ENCODE measurements at regions not wholly inside any gene's neighbourhood (a gene's known extent, or its start where the extent isn't known, plus 50 kb on each side); places are given as distances from the start of the nearest gene placed in this dataset.
A peak's percentile ranks its signal among the peaks of the same experiment; 100 is the strongest.

DNA sequence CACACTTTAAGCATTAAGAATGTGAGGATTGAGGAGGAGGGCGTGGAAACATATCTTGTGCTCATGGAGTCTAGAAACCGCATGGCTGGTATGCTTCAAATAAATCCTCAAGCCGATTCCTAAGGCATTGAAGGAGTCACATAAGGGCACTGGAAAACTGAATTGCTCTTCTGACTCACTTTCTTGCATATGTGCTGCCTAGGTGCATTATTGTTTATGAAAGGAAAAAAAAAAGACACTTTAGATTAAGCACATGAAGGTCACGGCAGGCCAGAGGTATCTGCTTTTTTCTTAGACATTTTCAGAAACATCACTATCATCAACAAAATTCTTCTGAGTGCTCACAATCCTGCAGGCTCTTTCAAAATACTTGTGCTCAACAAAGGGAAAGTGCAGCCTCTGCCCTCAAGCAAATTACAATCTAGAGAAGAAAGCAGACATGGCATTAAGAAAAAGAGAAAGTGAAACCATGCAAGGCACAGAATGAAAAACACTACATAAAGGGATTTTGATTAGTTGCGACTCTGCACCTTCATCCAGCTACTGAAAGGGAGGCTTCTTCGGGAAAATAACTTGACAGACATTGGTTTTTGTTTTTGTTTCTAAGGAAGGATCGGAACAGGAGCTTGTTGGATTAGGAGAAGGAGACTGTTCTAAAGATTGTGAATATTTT lies 2117.6 kb downstream of the MAT2B start:
- peak; percentile 14 for DNase-seq

DNA sequence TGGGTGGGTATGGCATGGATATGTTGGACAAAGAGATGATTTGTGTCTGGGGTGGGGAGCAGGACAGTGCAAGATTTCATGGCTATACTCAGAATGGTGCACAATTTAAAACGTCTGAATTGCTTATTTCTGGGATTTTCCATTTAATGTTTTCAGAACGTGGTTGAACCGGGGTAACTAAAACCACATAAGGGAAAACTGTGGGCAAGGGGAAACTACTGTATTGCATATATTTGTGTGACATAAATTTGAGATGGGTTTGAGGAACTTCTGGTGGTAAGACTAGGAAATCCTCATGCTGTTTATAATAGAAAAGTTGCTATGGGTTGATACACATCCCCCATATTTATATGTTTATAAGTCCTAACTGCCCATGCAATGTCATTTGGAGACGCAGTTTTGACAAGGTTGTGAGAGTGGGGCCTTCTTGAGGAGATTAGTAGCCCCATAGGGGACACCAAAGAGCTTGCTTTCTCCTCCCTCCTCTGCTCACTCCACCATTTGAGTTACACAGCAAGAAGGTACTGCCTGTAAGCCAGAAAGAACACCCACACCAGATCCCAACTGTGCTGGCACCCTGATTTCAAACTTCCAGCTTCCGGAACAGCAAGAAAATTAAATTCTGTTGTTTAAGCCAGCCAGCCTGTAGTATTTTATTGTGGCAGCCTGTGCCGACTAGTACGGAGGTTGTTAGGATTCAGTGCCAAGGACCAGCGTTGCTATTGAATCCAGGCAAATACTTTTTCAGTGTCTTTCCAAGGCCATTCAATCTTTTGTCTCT lies 2118.9 kb downstream of the MAT2B start:
- DNase-seq = no peak

DNA sequence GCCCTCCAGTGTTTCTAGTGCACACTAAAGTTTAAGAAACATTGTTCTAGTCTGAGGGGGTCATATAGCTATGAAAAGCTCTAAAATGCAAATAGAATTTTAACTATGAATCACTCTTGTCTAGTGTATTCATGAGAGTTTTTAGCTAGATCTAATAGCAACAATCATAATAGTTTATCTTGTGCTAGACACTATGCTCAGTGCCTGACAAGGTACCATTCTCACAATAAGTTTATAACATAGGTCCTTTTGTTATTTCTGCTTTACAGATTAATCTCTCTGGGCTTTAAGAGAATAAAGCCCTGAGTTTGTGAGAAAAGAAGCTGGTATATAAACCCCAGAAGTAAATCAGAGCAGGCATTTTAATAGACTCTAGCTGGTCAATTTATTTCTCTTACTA lies 2120.7 kb downstream of the MAT2B start:
- no peak for DNase-seq

DNA sequence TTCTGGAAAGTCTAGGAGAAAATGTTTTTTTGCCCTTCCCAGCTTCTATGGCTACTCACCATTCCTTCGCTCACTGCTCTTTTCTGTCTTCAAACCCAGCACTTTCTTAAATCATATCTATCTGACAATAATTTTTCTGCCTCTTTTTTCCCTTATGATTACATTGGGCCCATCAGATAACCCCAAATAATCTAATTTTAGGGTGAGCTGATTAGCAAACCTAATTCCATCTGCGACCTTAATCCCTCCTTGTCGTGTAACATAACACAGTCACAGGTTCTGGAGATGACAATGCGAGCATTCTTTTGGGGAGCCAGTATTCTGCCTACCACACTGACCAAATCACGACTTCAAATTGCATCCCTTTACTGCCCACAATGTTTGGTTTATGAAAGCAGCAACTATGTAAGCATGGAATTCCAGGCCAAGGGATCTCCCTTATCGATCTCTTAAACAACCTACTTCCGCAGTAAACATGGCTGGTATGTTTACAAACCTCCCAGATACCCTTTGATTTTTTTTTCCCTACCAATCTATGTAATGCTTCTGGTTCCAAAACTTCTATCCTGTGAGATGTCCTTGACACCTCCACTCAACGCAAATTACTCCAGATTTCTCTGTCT lies 2122.2 kb downstream of the MAT2B start:
- no peak for DNase-seq

DNA sequence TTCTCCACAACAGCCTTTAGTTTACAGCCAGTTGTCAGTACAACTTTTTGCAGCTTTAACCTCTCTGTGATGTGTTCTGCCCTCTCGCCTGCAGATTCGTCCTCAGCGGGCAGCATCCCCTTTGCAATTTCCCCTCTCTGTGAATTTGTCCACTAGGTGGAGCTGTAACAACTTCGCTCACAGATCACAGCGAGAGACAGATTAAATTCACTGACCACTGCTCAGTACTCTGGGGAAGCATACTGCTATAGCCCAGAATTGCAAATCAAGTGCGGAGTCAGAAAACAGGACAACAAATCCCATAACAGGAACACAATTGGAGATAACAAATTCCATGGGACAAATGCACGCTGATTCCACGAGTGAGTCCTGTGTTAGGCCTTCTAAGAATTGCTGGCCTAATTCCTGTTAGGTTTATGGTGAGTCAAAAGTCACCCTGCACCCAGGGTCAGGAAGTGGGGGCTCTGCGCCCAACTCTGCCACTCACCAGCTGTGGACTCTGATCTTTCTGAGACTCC lies 2124.9 kb downstream of the MAT2B start:
- DNase-seq = peak; percentile 78

DNA sequence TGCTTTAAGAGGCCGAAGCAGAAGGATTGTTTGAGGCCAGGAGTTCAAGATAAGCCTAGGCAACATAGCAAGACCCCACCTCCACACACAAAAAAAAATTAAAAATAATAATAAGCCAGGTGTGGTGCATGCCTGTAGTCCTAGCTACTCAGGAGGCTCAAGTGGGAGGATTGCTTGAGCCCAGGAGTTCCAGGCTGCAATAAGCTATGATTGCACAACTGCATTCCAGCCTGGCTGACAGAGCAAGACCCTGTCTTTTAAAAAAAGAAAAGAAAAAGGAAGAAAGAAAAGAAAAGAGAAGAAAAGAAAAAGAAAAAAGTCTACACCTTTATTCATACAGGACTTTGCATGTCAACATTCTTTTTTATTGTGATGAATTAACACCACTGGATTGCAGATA lies 2125.8 kb downstream of the MAT2B start:
- no peak for DNase-seq

DNA sequence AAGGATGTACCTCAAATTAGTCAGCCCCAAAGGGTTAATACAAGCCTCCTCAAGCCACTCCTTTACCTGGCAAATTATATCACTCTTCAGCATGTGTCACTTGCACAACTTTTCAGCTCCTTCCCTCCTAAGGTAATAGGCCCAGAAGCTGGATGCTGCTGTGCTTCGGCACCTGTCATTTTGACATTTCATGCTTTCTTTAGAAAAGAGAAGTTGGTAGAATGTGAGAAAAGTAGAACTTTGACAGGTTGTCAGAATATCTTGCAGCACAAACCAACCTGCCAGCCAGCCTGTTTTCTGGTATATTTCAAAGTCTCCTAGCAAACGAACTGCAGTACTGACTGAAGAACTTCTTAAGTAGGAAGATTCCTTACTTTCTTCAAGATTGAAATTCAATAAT lies 2136.9 kb downstream of the MAT2B start:
- no peak for DNase-seq

DNA sequence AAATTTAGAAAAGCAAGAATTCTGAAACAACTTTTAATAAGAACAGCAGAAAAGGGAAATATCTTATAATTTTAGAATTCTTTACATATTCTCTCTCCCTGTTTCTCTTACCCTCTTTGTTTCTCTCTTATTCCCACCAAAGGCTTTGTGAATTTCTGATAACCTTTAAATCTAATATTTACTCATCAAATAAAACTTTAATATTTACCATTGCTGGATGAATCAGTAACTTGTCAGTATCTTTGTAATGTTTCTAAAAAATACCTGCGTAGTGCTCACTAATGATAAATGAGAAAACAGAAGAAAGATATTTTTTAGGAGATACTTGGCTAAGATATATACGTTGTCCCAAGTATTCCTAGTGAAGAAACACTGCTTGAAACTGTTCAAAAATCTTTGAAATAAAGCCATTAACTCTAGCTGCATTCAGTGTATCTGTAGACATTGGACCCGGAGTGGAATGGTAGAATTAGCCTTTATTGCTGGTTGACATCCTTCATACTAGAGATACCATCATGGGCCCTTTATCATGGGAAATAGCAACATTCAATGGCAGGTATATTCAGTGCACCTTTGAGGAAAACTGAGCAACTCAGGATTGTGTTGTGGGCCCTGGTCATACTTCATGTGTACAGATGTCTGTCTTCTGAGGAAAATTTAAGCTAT lies 2160.4 kb downstream of the MAT2B start:
- no peak for DNase-seq

DNA sequence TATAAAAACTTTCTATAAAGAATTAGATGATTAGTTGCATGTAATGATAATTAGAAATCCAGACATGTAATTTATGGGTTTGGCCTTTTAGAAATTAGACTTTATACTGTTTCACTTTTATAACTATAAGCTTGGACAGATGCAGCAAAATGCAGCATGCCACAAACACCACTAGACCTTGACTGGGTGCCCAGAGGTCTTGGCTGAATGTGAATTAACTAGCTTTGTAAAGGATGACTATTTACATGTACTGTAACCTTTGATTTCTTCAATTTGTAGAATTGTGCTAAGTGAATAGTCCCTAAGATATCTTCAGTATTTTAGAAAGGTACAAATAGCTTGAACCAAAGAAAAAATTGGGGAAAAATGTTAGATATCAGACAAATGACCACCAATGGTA lies 2168.1 kb downstream of the MAT2B start:
- DNase-seq = no peak

DNA sequence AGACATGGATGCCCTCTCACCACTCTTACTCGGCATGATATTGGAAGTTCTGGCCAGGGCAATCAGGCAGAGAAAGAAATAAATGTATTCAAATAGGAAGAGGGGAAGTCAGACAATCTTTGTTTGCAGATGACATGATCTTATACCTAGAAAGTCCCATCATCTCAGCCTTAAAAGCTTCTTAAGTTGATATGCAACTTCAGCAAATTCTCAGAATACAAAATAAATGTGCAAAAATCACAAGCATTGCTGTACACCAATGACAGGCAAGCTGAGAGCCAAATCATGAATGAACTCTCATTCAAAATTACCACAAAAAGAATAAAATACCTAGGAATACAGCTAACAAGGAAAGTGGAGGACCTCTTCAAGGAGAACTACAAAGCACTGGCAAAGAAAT lies 2190.4 kb downstream of the MAT2B start:
- DNase-seq = no peak

DNA sequence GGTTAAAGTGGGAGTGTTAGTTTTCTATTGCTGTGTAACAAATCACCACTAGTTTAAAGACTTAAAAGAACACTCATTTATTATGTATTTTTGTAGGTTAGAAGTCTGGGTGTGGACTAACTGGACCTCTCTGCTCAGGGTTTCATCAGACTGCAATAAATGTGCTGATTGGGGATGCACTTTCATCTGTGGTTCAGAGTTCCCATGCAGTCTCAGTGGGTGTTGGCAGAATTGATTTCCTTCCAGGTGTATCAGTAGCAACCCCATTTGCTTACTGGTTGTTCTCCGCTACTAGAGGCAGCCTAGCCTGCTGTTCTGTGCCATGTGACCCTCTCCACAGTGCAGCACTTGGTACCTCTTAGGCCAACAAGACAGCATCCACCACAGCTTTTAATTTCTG lies 2200.5 kb downstream of the MAT2B start:
- no peak for DNase-seq

DNA sequence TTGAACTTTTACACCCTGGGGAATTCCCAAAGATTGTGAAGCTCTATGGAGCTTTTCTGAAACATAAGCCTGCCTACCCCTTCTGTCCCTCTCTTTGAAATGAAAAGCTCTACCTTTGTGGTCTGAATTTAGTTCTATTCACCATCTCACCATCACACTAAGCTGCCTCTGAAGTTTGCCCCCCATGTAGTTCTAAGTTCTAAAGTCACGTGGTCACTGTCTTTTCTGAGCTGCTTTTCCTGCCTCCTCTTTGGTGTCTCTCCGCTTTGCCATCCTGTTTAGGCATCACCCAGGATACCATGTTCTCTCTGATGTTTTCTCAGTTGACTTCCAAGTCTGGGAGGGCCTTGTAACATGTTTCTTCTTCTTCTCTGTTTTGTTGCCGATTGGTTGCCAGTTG lies 2206.6 kb downstream of the MAT2B start:
- DNase-seq = no peak

DNA sequence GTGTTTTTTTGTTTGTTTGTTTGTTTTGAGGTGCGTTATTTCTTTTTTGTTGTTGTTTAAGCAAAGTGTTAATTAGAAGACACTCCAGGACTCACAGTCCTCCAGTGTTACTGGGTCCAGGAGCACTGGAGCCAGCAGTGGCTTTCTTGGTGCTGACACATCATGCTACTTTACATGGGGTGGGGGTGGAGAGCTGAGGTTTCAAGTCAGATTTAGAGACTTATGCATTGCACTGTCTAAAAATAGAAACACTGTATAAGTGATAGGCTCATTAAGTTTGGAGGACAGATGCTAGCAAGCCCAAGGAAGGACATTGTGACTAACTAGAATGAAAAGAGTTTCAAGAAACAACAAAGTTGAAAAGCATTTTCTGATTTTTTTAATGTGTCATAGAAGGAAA lies 2209.2 kb downstream of the MAT2B start:
- no peak for DNase-seq

DNA sequence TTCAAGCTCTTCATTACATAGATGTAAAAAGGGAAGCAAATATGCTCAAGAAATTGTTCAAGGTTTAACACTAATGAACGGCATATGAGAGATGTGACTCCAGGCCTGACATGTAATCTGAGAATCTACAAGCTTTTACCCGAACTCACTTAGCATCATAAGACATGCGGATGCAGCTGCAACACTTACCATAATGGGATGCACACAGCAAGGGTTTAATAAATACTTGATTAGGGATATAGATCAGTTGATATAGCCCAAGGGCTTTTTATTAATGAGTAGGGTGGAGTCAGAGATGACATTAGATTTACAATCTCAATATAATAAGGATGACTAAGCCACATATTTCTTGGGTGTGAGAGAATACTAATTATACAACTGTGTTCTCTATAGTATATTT lies 2215.5 kb downstream of the MAT2B start:
- DNase-seq = no peak

DNA sequence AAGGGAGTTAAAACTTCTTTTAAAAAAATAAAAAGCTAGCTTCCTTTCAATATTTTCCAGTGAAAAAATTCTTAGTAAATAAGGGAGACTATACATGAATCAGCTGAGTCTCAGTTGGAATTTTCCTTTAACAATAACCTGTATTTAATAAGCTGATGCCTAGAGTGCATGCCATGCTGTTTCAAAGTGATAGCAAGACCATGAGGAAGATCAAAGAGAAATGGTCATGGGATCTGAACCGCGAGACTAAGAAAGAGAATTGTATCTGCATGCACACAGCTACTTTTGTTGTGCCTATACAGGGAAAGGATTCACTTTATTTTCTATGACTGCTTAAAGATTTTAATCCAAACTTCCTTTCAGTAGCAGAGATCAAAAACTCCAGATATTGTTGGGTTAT lies 2217.0 kb downstream of the MAT2B start:
- no peak for DNase-seq

DNA sequence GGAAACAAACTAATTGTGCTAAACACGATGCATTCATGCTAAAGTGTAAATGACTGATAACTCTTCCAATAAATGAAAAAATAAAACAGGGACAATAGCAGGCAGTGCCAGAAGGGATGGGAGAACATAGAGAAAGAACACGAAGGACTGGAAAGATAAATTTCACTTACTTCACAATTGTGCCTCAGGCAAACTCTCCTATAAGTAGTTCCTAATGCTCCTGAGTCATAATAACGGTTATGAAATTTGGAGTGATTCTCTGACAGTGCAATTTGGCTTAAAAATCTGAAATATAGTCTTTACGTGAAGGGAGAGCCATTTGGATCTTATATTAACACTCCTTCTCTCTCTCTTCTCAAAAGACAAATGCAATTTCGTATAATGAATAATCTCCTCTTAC lies 2218.5 kb downstream of the MAT2B start:
- no peak for DNase-seq

DNA sequence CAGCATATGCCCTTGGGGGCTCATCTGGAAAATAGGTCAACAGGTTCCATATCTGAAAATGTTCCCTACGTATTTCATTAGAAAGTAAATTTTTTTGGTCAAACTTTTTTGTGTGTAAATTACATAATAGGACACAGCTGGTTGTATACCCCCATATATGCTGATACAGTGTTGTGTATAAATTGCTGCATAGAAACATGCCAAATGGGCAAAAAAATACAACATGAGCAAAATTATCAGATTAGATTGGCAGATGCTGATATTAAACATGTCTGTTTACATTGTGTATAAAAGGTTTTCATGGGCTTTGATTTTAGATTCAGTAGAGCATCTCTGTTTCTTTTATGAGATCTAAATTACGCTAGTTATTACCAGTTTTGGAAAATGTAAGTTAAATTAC lies 2223.0 kb downstream of the MAT2B start:
- no peak for DNase-seq

DNA sequence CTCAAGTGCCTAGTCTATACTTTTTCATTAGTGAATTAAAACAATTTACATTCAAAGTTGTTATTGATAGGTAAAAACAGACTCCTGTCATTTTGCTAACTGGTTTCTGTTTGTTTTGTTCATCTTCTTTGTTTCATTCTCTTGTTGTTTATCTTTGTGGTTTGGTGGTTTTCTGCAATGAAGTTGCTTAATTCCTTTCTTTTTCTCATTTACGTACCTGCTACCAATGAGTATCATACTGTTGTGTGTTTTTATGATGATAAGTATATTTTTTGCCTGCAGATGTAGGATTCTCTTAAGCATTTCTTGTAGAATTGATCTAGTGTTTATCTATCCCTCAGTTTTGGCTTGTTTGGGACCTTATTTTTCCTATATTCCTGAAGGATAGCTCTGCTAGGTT lies 2230.0 kb downstream of the MAT2B start:
- DNase-seq = no peak

DNA sequence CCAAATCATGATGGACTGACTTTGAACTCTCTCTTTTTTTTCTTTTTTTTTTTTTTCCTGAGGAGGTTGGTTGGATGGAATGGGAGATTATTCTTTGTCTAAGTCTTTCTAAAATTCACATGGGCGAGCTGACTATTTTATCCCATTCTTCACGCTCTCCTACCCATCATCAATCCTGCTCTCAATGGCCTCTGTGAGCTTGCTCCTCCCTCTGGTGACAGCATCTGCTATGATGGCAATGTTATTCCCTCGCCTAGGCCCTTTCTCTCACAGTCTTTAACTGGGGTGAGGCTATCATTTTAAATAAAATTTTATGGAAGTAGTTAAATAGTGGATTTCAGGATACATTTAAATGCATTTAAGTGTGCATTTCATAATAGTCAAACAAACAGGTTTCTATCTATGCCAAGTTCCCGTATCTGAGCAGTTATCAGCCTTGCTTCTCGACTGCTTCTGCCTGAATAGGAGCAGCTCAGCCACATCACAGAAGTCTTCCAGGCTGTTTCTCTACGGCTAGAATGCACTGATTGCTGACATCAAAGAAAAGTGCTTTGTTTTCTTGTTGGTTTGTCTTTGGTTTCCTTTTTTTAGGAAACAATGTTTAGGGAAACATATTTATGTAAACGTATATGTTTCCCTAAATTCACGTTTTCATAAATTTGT lies 2233.8 kb downstream of the MAT2B start:
- no peak for DNase-seq

DNA sequence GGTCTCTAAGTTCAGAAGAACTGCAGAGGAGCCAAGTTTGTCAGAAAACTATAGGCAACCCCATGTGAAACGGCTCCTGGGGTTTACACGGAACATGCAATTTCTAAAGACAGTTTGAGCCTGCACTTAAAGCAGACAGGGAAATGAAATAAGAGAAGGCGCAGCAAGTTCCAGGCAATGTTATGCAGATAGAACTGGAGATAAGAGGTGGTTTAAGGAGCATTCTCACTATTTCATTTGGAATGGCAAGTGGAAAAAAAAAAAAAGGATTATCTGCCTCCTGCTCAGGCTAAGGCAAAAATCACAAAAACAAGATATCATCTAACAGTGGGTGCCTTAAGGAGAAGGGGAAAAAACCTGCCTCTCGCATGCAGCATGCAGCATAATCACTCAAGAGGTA lies 2252.4 kb downstream of the MAT2B start:
- DNase-seq = no peak

DNA sequence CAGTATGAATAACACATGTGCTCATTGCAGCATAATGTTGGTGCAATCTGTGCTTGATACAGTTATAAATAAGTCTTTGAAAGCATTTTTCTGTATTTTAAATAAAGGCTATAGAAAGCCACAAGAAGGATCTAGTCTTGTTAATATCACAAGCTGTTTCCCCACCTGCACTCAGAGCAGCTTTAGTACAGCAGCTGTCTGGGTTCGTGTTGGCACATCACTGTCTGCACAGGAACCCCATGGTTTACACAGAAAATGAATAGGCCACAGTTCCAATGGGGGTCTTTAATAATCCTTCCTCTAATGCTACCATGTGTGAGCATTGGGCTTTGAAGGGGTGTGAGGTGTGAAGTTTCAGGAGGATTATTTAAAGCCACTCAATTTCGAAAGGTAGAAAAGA lies 2269.7 kb downstream of the MAT2B start:
- DNase-seq = no peak

DNA sequence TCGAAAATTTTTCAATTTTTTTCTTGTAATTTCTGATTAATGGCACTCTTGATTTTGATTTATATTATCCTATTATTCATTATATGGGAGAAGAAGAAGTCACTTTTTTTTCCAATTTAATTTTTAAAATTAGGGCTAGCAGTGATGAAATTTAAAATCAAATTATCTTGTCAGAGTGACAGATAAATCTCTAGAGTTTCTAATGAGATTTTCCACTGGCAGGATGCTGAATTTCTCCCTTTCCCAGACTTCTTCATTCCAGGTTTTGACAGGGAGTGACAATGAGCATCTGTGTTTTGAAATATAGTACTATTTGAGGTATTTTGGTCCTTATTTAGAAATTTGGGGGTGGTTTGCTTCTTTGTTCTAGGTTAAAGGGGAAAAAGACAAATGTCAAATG lies 2274.1 kb downstream of the MAT2B start:
- no peak for DNase-seq

DNA sequence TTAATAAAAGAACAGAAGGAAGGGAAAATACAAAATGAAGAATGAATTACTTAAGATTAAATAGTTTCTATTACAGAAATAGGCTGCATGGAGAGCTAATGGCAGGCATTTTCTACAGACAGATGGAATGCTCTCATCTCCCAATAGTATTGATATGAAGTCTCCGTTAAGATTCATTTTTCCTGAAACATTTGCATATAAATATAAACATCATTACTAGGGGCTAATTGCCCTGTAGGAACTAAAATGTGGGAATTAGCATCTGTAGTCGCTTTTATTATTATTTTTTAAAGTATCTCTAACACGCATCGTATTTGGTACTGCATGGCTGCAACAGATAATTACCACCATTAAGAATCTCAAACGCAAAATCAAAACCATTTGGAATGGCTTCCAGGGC lies 2275.5 kb downstream of the MAT2B start:
- no peak for DNase-seq
